Hepatocyte (in vitro differentiated cells): ENCODE measurements at regions not wholly inside any gene's neighbourhood (a gene's known extent, or its start where the extent isn't known, plus 50 kb on each side); places are given as distances from the start of the nearest gene placed in this dataset.

ENCODE experiments used
- DNase-seq: peaks from one replicate; pipeline ENCODE4 v3.0.0-alpha.2; 2016; ENCODE audit warnings: low spot score
- H2AFZ ChIP-seq: fragments of 200-600 bp; sonication (generic); 2 replicates; pipeline ENCODE4 v1.6.0; 2016; ENCODE audit warnings: antibody characterized with exemption, mild to moderate bottlenecking
- H3K27ac ChIP-seq: fragments of 200-600 bp; sonication (generic); 2 replicates; pipeline ENCODE4 v1.5.1; 2016; ENCODE audit warnings: mild to moderate bottlenecking
- H3K27me3 ChIP-seq: fragments of 200-600 bp; sonication (generic); 2 replicates; pipeline ENCODE4 v1.6.1; 2016
- H3K36me3 ChIP-seq: fragments of 200-600 bp; sonication (generic); replicated peaks from 2 replicates; pipeline ENCODE4 v1.5.1; 2016; ENCODE audit warnings: low read depth; ENCODE audit not compliant: insufficient read depth
- H3K4me1 ChIP-seq: fragments of 200-600 bp; sonication (generic); 2 replicates; pipeline ENCODE4 v1.5.1; 2016; ENCODE audit warnings: mild to moderate bottlenecking, moderate library complexity; ENCODE audit not compliant: insufficient read depth
- H3K4me2 ChIP-seq: fragments of 200-600 bp; sonication (generic); 2 replicates; pipeline ENCODE4 v1.6.0; 2016
- H3K4me3 ChIP-seq: fragments of 200-600 bp; sonication (generic); 2 replicates; pipeline ENCODE4 v1.5.1; 2016; ENCODE audit warnings: mild to moderate bottlenecking
- H3K79me2 ChIP-seq: fragments of 200-600 bp; sonication (generic); 2 replicates; pipeline ENCODE4 v1.6.0; 2017; ENCODE audit warnings: mild to moderate bottlenecking
- H3K9me2 ChIP-seq: fragments of 200-600 bp; sonication (generic); replicated peaks from 2 replicates; pipeline ENCODE4 v1.6.0; 2017; ENCODE audit warnings: mild to moderate bottlenecking; ENCODE audit not compliant: insufficient read depth
- H3K9me3 ChIP-seq: fragments of 200-600 bp; sonication (generic); 2 replicates; pipeline ENCODE4 v1.5.1; 2016; ENCODE audit warnings: low read depth, mild to moderate bottlenecking
- H4K20me1 ChIP-seq: fragments of 200-600 bp; sonication (generic); 2 replicates; pipeline ENCODE4 v1.6.0; 2016; ENCODE audit warnings: mild to moderate bottlenecking; ENCODE audit not compliant: insufficient read depth, poor library complexity, severe bottlenecking
- CTCF ChIP-seq: fragments of 200-600 bp; sonication (generic); IDR thresholded peaks from 2 replicates; pipeline ENCODE4 v1.5.1; 2016; ENCODE audit warnings: antibody characterized with exemption, mild to moderate bottlenecking; ENCODE audit not compliant: poor library complexity
- EZH2 ChIP-seq: fragments of 200-600 bp; sonication (generic); IDR thresholded peaks from 2 replicates; pipeline ENCODE4 v1.6.1; 2016; ENCODE audit warnings: antibody characterized with exemption, mild to moderate bottlenecking, borderline replicate concordance
- EZH2phosphoT487 ChIP-seq: fragments of 200-600 bp; sonication (generic); IDR thresholded peaks from one replicate; pipeline ENCODE4 v1.6.1; 2018; ENCODE audit warnings: antibody characterized with exemption, mild to moderate bottlenecking, low read depth, moderate library complexity; ENCODE audit not compliant: unreplicated experiment, severe bottlenecking
- WGBS: methylation state at CpG from one replicate; pipeline ENCODE4 v1.1.6; 2016; ENCODE audit warnings: low lambda C conversion rate; ENCODE audit errors: missing lambda C conversion rate; 5-methylcytosine and 5-hydroxymethylcytosine counted together

GRCh38 chr2:215876937-215877238 lies 136.5 kb downstream of the MREG start:
- 86% methylated on average over 1 of the region's 1 CpG for WGBS
- Histone ChIP-seq H4K20me1 (no peaks in the 10 kb centered on the region), H3K4me1 (no peaks in the 10 kb centered on the region), H3K27ac (peak overlapping the region; percentile 45), H2AFZ (no peak overlapping the region), H3K36me3 (no peaks in the 10 kb centered on the region), H3K4me3 (no peak overlapping the region), H3K9me3 (no peaks in the 10 kb centered on the region), H3K79me2 (no peaks in the 10 kb centered on the region), H3K27me3 (no peaks in the 10 kb centered on the region), H3K4me2 (no peak overlapping the region), H3K9me2 (no peaks in the 10 kb centered on the region)
- no peak for TF ChIP-seq EZH2phosphoT487
- no peak for TF ChIP-seq CTCF
- no peak for TF ChIP-seq EZH2
- no peak for DNase-seq

GRCh38 chr2:215876139-215876936 lies 137.0 kb downstream of the MREG start:
- 74% methylated on average over 3 of the region's 3 CpGs for WGBS
- H3K4me3 ChIP-seq: no peak overlapping the region
- H3K36me3 ChIP-seq: no peaks in the 10 kb centered on the region
- no peak for DNase-seq
- no peaks in the 10 kb centered on the region for H3K4me1 ChIP-seq
- H3K4me2 ChIP-seq: no peak overlapping the region
- TF ChIP-seq EZH2 (no peak), EZH2phosphoT487 (no peak), CTCF (no peak)
- H3K27me3 ChIP-seq: no peaks in the 10 kb centered on the region
- H2AFZ ChIP-seq: peak overlapping the region; percentile 13
- H3K9me2 ChIP-seq: no peaks in the 10 kb centered on the region
- no peaks in the 10 kb centered on the region for H4K20me1 ChIP-seq
- no peaks in the 10 kb centered on the region for H3K79me2 ChIP-seq
- H3K9me3 ChIP-seq: no peaks in the 10 kb centered on the region
- H3K27ac ChIP-seq: no peak overlapping the region

GRCh38 chr2:215874418-215874817 lies 138.9 kb downstream of the MREG start:
- Histone ChIP-seq H4K20me1 (no peaks in the 10 kb centered on the region), H3K4me3 (no peak overlapping the region), H3K36me3 (no peaks in the 10 kb centered on the region), H2AFZ (no peak overlapping the region), H3K9me3 (no peaks in the 10 kb centered on the region), H3K9me2 (no peaks in the 10 kb centered on the region), H3K4me2 (no peak overlapping the region), H3K27ac (no peak overlapping the region), H3K79me2 (no peaks in the 10 kb centered on the region), H3K27me3 (no peaks in the 10 kb centered on the region), H3K4me1 (no peaks in the 10 kb centered on the region)
- no peak for DNase-seq
- WGBS: 86% methylated on average over 2 of the region's 2 CpGs
- TF ChIP-seq EZH2 (no peak), EZH2phosphoT487 (no peak), CTCF (no peak)
